HG02938 (cell line): ENCODE measurements at regions not wholly inside any gene's neighbourhood (a gene's known extent, or its start where the extent isn't known, plus 50 kb on each side); places are given as distances from the start of the nearest gene placed in this dataset.
"Not testable (repeated sequence)": the region's sequence is repeated elsewhere in the genome, so short reads cannot be mapped to it uniquely, and the experiment has no call there.

Source experiments
- ATAC-seq: cut with Tn5 transposase; IDR thresholded peaks from one replicate; pipeline ENCODE4 v1.9.1; 2021; ENCODE audit warnings: mild to moderate bottlenecking, moderate library complexity; ENCODE audit not compliant: unreplicated experiment

DNA sequence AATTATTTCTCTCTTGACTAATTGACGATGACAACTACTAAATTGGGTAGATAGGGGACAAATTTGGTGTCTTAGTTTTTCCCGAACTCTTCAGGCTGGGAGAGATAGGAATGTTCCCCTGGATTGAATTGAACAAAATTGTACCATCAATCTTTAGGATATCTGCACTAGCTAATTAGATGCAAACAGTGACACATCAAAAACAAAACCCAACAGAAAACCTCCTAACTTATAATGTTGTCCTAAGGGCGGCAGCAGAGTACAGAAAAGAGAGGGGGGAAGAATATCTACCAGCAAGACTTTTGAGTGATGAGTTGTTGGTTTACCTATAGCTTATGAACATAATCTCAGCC is 342.9 kb downstream of the INSIG2 start:
- no peak for ATAC-seq

DNA sequence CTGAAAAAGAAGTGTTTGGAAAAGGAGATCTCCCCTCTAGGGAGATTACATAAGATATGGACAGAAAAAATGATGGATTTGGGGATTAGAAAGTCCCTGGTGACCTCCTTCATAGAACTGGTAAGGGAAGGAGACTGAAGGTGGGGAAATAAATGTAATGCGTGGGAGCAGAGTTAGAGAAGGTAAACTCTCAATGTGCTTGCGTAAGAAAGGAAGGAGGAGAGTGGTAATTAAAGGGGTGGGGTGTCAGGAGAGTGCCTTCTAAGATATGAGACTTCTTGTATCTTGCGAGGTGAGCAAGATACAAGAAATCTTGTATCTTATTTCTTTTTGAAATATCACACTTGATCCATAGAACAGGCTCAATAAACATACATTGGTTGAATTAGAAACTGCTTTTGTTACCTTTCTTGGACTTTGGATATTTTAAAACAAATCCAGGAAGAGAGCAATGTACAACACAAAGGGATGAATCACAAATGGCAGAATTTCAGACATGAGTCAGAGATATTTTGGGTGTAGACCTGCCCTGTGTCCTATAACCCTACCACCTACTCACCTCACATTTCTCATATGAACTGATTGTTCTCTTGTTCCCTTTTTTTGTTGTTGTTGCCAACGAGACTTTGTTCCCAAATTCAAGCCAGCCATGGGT is 342.4 kb downstream of the INSIG2 start:
- ATAC-seq, result no peak

- ATAC-seq, result no peak
These were observed 336.9 kb downstream of the INSIG2 start for GRCh38 chr2:118425191-118425590.

GRCh38 chr2:118423776-118424175 is 335.5 kb downstream of the INSIG2 start:
- no peak for ATAC-seq

GRCh38 chr2:118421648-118422047 is 333.4 kb downstream of the INSIG2 start:
- ATAC-seq, result no peak

- no peak for ATAC-seq
These were observed 329.3 kb downstream of the INSIG2 start for GRCh38 chr2:118417406-118418120.

- ATAC-seq, result not testable (repeated sequence)
These were observed 326.9 kb downstream of the INSIG2 start for GRCh38 chr2:118415186-118415585.

DNA sequence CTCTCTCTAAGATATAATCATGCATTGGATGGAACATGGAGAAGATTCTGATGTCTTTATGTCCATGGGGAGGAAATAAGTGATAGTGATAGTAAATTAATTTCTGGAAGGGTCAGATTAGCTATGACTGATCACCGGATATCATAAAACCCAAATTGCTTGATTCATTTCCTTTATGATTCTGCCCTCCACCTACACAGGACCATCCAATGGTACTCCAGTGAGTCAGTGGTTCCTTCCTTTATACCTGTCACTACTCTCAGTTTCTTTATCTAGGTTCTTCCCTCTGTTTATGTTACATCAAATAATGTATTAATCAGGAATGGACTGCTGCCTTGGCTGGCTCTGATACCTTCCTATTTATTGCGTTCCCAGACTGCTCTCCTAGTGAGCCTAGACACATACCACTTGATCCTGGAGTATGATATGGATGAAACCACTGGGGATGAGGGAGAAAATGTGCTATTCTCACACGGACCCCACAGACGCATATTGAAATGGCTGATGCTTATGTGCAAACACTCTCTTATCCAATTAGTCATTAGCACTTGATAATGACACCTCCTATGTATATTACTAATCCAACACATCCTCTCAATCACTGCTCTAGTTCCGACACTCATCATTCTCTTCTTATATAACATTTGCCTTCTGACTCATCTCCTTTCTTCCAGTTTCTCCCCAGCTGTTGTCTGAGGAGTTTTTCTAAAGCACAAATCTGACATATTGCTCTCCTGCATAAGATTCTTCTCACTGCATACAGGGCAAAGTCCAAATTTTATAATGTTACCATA is 315.6 kb downstream of the INSIG2 start:
- no peak for ATAC-seq

GRCh38 chr2:118388771-118389170 is 300.5 kb downstream of the INSIG2 start:
- no peak for ATAC-seq

DNA sequence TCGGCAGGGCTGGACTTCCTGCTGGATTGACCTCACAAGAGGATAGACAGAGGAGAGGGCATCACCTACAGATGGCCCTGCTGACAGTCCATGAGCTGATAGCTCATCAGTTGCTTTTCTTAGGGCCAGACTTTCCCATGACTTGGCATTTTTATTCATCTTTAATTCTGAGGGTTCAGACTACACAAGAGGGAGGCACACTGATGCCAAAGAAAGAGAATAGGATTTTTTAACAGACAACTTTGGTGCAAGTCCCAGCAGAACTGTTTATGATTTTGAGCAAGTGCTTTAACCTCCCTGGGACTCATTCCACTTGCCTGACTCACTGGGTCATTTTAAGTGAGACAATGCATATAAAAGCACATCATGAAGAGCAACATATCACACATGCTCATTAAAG is 299.2 kb downstream of the INSIG2 start:
- no peak for ATAC-seq

DNA sequence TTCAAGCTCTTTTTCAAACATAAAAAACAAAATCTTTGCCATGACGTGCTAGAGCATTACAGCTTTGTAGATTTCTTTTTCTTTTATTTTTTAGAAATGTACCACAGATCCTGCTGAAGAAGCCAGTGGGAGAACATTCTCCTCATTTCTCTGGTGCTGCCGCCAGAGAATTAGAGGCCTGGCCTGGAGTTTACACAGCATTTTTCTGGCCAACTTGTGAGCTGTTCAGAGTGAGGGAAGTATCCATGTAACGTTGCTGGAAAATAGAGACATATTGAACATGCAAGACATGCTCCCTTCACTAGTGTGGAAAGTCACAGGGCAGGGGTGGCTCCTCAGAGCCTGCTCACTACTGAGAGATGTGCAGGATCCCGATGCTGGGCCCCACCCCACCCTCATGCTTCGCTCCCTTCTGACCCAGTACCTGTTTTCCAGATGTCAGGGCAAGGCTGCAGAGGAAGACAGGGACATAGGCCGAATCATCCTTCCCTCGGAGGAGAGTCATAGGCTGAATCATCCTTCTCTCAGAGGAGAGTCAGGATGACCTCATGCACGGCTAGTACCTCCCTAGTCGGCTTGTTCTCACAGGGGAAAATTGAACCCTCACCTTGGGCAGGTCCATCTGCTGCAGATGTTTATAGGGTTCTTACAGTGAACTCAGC is 298.5 kb downstream of the INSIG2 start:
- no peak for ATAC-seq

DNA sequence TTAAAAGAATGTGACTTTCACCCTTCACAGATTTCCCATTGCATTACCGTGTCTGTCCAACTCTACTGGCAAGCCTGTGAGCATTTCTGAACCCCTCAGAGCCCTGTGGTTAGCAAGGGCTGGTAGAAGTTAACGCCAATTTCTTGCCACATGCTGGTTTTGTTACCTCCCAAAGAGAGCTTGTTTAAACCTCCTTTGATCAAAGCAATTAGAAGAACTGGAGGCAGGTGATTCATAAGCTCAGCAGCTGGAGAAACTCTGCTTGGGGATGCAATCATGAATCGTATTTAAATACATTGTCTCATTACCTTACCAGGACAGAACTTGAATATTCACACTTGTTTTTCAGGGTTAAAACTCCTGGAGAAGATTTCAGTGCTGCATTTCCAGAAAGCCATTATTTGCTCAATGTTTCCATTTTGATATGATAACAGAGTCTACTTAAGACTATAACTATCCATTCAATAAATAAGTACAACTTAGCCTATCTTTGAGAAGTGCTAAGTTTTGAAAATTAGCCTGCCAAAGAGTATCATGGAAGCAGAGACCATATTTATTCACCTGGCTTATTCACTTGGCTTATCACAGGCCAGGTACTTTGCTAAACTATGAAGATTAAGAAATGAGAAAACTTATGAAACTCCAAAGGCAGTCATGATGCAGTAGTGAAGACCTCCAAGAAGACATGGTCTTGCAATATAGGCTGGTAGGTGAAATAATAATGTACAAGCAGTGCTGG is 292.8 kb downstream of the INSIG2 start:
- no peak for ATAC-seq

DNA sequence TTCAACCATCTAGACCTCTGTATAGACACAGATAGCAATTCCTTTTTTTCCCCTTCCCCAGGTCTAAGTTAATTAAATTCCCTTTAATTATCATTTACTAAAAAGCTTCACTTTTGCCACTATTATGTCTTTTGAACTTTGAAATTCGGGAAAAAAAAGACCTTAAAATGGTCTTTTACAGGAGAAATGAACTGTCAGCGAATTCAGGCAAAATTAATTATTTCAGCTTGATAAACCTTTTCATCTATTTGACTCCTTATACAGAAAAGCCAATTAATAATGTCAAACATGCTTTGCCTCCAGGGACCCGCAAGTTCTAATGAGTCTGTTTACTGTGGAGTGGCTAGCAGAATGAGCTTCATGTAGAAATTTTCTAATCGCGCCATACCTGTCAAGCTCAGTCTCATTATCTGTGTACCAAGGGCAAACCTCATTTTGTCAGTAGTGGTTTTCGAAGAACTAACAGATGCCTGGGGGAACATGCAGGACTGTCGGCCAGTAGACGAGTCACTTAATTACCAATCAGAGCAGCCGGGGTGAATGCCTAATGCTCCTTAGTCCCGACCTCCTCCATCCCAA is 287.7 kb downstream of the INSIG2 start:
- ATAC-seq, result no peak

- no peak for ATAC-seq
These were observed 286.9 kb downstream of the INSIG2 start for GRCh38 chr2:118374974-118375755.

- ATAC-seq, result no peak
These were observed 284.9 kb downstream of the INSIG2 start for GRCh38 chr2:118372886-118373830.

DNA sequence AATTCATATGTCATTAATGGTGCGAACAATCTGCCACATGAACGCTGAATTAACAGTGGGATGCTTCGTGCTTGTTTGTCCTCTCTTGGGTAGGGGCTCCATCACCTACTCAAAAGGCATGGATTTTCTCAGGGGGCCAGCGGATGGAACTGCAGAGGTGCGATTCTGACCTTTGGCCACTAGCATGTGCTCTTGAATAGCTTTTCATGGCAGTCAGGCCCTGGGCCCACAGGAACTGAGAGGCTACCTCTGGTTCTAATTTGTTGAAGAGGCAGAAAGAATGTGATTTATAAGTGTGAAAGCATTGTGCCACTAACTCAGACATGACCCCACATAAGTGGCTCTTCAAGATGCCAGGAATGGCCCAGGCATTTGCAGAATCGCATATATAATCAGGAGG is 283.2 kb downstream of the INSIG2 start:
- no peak for ATAC-seq

- not testable (repeated sequence) for ATAC-seq
These were observed 281.2 kb downstream of the INSIG2 start for GRCh38 chr2:118369521-118369920.

DNA sequence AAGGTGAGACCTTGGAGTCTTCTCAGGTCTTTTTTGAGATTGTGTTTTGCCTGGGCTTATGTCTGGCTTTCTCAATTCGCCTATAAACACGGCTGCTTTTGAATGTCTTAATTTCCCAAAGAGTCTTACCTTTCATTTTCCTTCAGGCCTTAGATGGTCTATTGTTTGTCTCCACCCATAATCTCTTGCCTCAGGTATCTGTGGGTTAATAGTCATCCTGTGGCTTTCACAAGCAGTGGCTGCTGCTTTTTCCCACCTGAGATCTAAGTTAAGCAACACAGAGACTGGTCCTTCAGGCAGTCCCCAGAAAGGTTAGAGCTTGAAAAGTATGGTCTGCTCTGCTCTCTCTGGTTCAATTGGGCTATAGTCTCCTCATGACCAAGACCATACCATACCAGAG is 275.3 kb downstream of the INSIG2 start:
- no peak for ATAC-seq

- ATAC-seq, result no peak
These were observed 267.8 kb downstream of the INSIG2 start for GRCh38 chr2:118356051-118356450.
